H9 (cell line): ENCODE measurements at regions not wholly inside any gene's neighbourhood (a gene's known extent, or its start where the extent isn't known, plus 50 kb on each side); places are given as distances from the start of the nearest gene placed in this dataset.

Experiments used
- DNase-seq: peaks from one replicate; pipeline ENCODE4 v3.0.0-alpha.2; 2017
- H2AFZ ChIP-seq: one replicate; pipeline ENCODE4 v1.6.1; 2013; ENCODE audit warnings: mild to moderate bottlenecking, low read length, control low read depth, moderate library complexity
- H2AK5ac ChIP-seq: 2 replicates; pipeline ENCODE4 v1.6.1; 2013; ENCODE audit warnings: low read length, control low read depth, mixed read lengths; ENCODE audit not compliant: insufficient read length
- H2BK120ac ChIP-seq: one replicate; pipeline ENCODE4 v1.6.1; 2013; ENCODE audit warnings: low read depth, mild to moderate bottlenecking, low read length, control low read depth, inconsistent platforms; ENCODE audit not compliant: poor library complexity, severe bottlenecking
- H2BK12ac ChIP-seq: 2 replicates; pipeline ENCODE4 v1.6.1; 2013; ENCODE audit warnings: low read length, control low read depth, mixed read lengths, low read depth; ENCODE audit not compliant: insufficient read length
- H2BK15ac ChIP-seq: 2 replicates; pipeline ENCODE4 v1.6.1; 2013; ENCODE audit warnings: low read depth, low read length, control low read depth
- H2BK20ac ChIP-seq: one replicate; pipeline ENCODE4 v1.6.1; 2013; ENCODE audit warnings: low read depth, mild to moderate bottlenecking, low read length, control low read depth, inconsistent platforms; ENCODE audit not compliant: poor library complexity, severe bottlenecking
- H2BK5ac ChIP-seq: 2 replicates; pipeline ENCODE4 v1.6.1; 2013; ENCODE audit warnings: low read length, control low read depth, mixed read lengths; ENCODE audit not compliant: insufficient read length
- H3K14ac ChIP-seq: 2 replicates; pipeline ENCODE4 v1.6.1; 2013; ENCODE audit warnings: low read length, control low read depth; ENCODE audit not compliant: insufficient read depth
- H3K18ac ChIP-seq: 2 replicates; pipeline ENCODE4 v1.6.1; 2013; ENCODE audit warnings: low read depth, mild to moderate bottlenecking, mixed read lengths, low read length, control low read depth; ENCODE audit not compliant: insufficient read length
- H3K23ac ChIP-seq: 2 replicates; pipeline ENCODE4 v1.6.1; 2013; ENCODE audit warnings: low read length, control low read depth, mixed read lengths, low read depth; ENCODE audit not compliant: insufficient read length
- H3K23me2 ChIP-seq: 2 replicates; pipeline ENCODE4 v1.6.1; 2013; ENCODE audit warnings: low read depth, mild to moderate bottlenecking, mixed read lengths, low read length, control low read depth; ENCODE audit not compliant: insufficient read length, poor library complexity, severe bottlenecking
- H3K27ac ChIP-seq: 2 replicates; pipeline ENCODE4 v1.5.1; 2013; ENCODE audit warnings: low read length, control low read depth, mixed read lengths, low read depth; ENCODE audit not compliant: insufficient read length
- H3K27me3 ChIP-seq: 2 replicates; pipeline ENCODE4 v1.6.1; 2013; ENCODE audit warnings: low read length, control low read depth, inconsistent platforms; ENCODE audit not compliant: insufficient read depth
- H3K4ac ChIP-seq: 2 replicates; pipeline ENCODE4 v1.6.1; 2013; ENCODE audit warnings: low read depth, mild to moderate bottlenecking, control low read depth, inconsistent platforms, low read length, moderate library complexity
- H3K4me1 ChIP-seq: 2 replicates; pipeline ENCODE4 v1.6.1; 2013; ENCODE audit warnings: low read length, control low read depth, inconsistent platforms; ENCODE audit not compliant: insufficient read depth
- H3K4me2 ChIP-seq: 2 replicates; pipeline ENCODE4 v1.6.1; 2013; ENCODE audit warnings: low read length, control low read depth, mixed read lengths; ENCODE audit not compliant: insufficient read length, insufficient read depth
- H3K56ac ChIP-seq: 2 replicates; pipeline ENCODE4 v1.6.1; 2013; ENCODE audit warnings: low read depth, mild to moderate bottlenecking, mixed read lengths, low read length, control low read depth; ENCODE audit not compliant: insufficient read length
- H3K79me1 ChIP-seq: 2 replicates; pipeline ENCODE4 v1.6.1; 2013; ENCODE audit warnings: low read depth, mild to moderate bottlenecking, moderate library complexity, low read length, control low read depth, inconsistent platforms; ENCODE audit not compliant: insufficient read depth, poor library complexity, severe bottlenecking
- H3K79me2 ChIP-seq: 2 replicates; pipeline ENCODE4 v1.6.1; 2013; ENCODE audit warnings: low read length, control low read depth, inconsistent platforms; ENCODE audit not compliant: insufficient read depth
- H3K9ac ChIP-seq: 2 replicates; pipeline ENCODE4 v1.6.1; 2013; ENCODE audit warnings: low read length, control low read depth, mixed read lengths; ENCODE audit not compliant: insufficient read length; ENCODE audit errors: extremely low read depth
- H3K9me3 ChIP-seq: one replicate; pipeline ENCODE4 v1.6.1; 2013; ENCODE audit warnings: low read depth, low read length, inconsistent platforms; ENCODE audit not compliant: control insufficient read depth
- H3T11ph ChIP-seq: one replicate; pipeline ENCODE4 v1.6.1; 2013; ENCODE audit warnings: mild to moderate bottlenecking, low read length, control low read depth, inconsistent platforms
- H4K20me1 ChIP-seq: one replicate; pipeline ENCODE4 v1.6.1; 2013; ENCODE audit not compliant: control insufficient read depth, insufficient read length, insufficient read depth
- H4K5ac ChIP-seq: 2 replicates; pipeline ENCODE4 v1.6.1; 2013; ENCODE audit warnings: low read depth, mild to moderate bottlenecking, mixed read lengths, low read length, control low read depth; ENCODE audit not compliant: insufficient read length
- H4K8ac ChIP-seq: replicated peaks from 2 replicates; pipeline ENCODE4 v1.6.1; 2013; ENCODE audit warnings: low read length, control low read depth, mixed read lengths, low read depth; ENCODE audit not compliant: insufficient read length
- H4K91ac ChIP-seq: 2 replicates; pipeline ENCODE4 v1.6.1; 2013; ENCODE audit warnings: low read depth, mild to moderate bottlenecking, moderate library complexity, mixed read lengths, low read length, control low read depth; ENCODE audit not compliant: insufficient read length
- H3K27ac Mint-ChIP-seq, 3 experiments: 2 replicates in 2 of 3; 3 replicates in 1 of 3; pipeline ENCODE4 v1.8.0; 2020 to 2021; ENCODE audit warnings: mixed read lengths in 3 of 3, mild to moderate bottlenecking in 1 of 3, moderate library complexity in 1 of 3
- H3K27me3 Mint-ChIP-seq: 2 replicates; pipeline ENCODE4 v1.8.0; 2021; ENCODE audit warnings: low read depth, mild to moderate bottlenecking, moderate library complexity, mixed read lengths
- H3K36me3 Mint-ChIP-seq, 3 experiments: 2 replicates in 2 of 3; 3 replicates in 1 of 3; pipeline ENCODE4 v1.8.0; 2020 to 2021; ENCODE audit warnings: low read depth in 3 of 3, mixed read lengths in 3 of 3; ENCODE audit not compliant: insufficient read depth in 1 of 3
- H3K4me1 Mint-ChIP-seq, 2 experiments: 2 replicates each; pipeline ENCODE4 v1.8.0; 2020; ENCODE audit warnings: mixed read lengths in 2 of 2
- H3K4me3 Mint-ChIP-seq, 2 experiments: 2 replicates in 1 of 2; 3 replicates in 1 of 2; pipeline ENCODE4 v1.8.0; 2020 to 2021; ENCODE audit warnings: mild to moderate bottlenecking in 2 of 2, mixed read lengths in 2 of 2, moderate library complexity in 1 of 2
- H3K9me3 Mint-ChIP-seq, 2 experiments: 2 replicates in 1 of 2; 3 replicates in 1 of 2; pipeline ENCODE4 v1.8.0; 2020; ENCODE audit warnings: mild to moderate bottlenecking in 2 of 2, mixed read lengths in 2 of 2, moderate library complexity in 1 of 2
- CTCF ChIP-seq: fragments of 200-600 bp; sonication (generic); conservative IDR thresholded peaks from 3 replicates; pipeline ENCODE4 v1.8.0; 2021; ENCODE audit warnings: antibody characterized with exemption, mild to moderate bottlenecking
- WGBS: extraction: QIAGEN DNeasy Blood & Tissue Kit; methylation state at CpG from one replicate; pipeline ENCODE4 v1.1.7; 2013; ENCODE audit warnings: missing lambda C conversion rate, low lambda C conversion rate, mixed read lengths; ENCODE audit not compliant: insufficient read length; ENCODE audit errors: extremely low coverage; 5-methylcytosine and 5-hydroxymethylcytosine counted together

DNA sequence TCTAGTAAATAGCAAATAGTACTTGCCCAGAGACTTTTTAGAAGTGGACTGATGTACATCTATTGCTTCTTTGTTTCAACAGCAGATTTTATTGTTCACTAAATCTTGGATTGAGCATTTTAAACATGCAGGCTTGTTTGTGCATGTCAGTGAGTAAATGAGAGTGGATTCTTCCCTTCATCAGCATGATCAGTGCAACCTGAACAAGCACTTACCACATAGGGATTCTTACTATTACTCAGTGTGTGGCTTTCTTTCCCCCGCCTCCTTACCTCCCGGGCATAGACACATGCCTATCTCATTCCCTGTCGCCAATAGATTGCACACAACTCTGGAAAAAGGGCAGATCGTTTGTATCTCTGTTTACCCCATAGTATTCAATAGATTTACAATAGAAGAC lies 197.5 kb downstream of the C11orf87 start:
- WGBS = no CpG with 5 or more reads among the region's 4 CpGs
- Histone ChIP-seq H3K9ac (no peak overlapping the region), H2BK12ac (no peak overlapping the region), H3K18ac (no peak overlapping the region), H2AFZ (no peak overlapping the region), H3K4me2 (no peak overlapping the region), H3K79me2 (no peaks in the 10 kb centered on the region), H4K8ac (no peak overlapping the region), H3K56ac (no peak overlapping the region), H3K9me3 (no peaks in the 10 kb centered on the region), H3K4ac (no peak overlapping the region), H2BK120ac (no peak overlapping the region), H3K23ac (no peak overlapping the region), H3K4me1 (no peaks in the 10 kb centered on the region), H2BK5ac (no peak overlapping the region), H3T11ph (no peak overlapping the region), H4K91ac (no peak overlapping the region), H3K27me3 (no peaks in the 10 kb centered on the region), H3K23me2 (no peaks in the 10 kb centered on the region), H4K5ac (no peak overlapping the region), H4K20me1 (no peaks in the 10 kb centered on the region), H2BK15ac (no peak overlapping the region), H2BK20ac (no peak overlapping the region), H2AK5ac (no peak overlapping the region), H3K14ac (no peak overlapping the region), H3K79me1 (no peaks in the 10 kb centered on the region), H3K27ac (no peak overlapping the region)
- no peak overlapping the region for H3K27ac Mint-ChIP-seq
- TF ChIP-seq CTCF = no peak
- H3K36me3 Mint-ChIP-seq = no peaks in the 10 kb centered on the region
- H3K4me1 Mint-ChIP-seq = no peaks in the 10 kb centered on the region
- H3K9me3 Mint-ChIP-seq = no peaks in the 10 kb centered on the region
- no peak for DNase-seq
- H3K27me3 Mint-ChIP-seq = peaks cover 2% of the 10 kb centered on the region; the same call in 1 of the 2 replicates
- no peak overlapping the region for H3K4me3 Mint-ChIP-seq
